NB4 (cell line): ENCODE measurements at regions not wholly inside any gene's neighbourhood (a gene's known extent, or its start where the extent isn't known, plus 50 kb on each side); places are given as distances from the start of the nearest gene placed in this dataset.

Experiments
- MYC ChIP-seq: IDR thresholded peaks from 2 replicates; pipeline ENCODE4 v1.6.1; 2011; ENCODE audit warnings: low read depth, low read length
- TF ChIP-seq, protein P1 (sequence below): IDR thresholded peaks from one replicate; pipeline ENCODE4 v1.5.1; 2012; ENCODE audit warnings: low read depth, low read length

DNA sequence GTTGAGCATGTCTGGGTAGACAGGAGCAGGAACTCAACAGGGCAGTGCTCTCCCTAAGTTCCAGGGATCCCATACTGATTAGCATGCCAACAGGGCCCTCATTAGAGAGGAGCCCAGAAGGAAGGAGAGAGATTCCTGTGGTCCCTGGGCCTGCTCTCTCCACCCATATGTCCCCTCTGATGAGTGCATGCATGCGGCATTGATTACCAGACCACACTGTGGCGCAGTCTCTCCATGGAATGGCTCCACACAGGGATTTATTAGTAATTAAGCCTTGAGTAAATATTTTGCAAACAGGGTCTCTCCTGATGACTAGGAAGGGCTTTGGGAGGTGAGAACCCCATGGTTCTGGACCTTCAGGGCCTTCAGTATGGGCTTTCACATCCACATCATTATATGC, 60.0 kb upstream of the ST8SIA2 start:
- TF ChIP-seq, protein P1, sequence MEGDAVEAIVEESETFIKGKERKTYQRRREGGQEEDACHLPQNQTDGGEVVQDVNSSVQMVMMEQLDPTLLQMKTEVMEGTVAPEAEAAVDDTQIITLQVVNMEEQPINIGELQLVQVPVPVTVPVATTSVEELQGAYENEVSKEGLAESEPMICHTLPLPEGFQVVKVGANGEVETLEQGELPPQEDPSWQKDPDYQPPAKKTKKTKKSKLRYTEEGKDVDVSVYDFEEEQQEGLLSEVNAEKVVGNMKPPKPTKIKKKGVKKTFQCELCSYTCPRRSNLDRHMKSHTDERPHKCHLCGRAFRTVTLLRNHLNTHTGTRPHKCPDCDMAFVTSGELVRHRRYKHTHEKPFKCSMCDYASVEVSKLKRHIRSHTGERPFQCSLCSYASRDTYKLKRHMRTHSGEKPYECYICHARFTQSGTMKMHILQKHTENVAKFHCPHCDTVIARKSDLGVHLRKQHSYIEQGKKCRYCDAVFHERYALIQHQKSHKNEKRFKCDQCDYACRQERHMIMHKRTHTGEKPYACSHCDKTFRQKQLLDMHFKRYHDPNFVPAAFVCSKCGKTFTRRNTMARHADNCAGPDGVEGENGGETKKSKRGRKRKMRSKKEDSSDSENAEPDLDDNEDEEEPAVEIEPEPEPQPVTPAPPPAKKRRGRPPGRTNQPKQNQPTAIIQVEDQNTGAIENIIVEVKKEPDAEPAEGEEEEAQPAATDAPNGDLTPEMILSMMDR, result no peak
- TF ChIP-seq MYC, result no peak
